ENCODE measurements at regions not wholly inside any gene's neighbourhood (a gene's known extent, or its start where the extent isn't known, plus 50 kb on each side); places are given as distances from the start of the nearest gene placed in this dataset.
"Not testable (repeated sequence)": the region's sequence is repeated elsewhere in the genome, so short reads cannot be mapped to it uniquely, and the experiment has no call there.

DNA sequence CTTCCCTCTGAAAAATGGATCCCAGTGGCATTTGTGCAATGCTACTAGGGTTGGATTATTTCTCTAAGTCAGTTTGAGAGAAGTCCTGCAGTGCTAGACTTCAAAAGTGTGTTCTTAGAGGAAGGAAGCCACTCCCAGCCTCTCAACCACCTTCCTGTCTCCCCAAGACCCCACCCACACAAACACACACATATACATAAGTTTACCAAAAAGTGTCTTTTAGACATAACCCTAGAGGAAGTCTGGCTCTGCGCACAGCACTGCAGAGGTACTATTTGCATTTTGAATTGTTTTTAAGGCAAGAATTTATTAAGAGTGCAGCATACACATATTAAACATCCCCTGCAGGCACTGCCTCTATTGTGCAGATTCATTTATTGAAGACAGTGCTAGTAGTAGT is 127.3 kb downstream of the HHIPL2 start:
- intact Hi-C loops (cut with DNase I): no loop called here
- ATAC-seq (no peak), DNase-seq (ENCODE audit: low spot score) (no peak)

DNA sequence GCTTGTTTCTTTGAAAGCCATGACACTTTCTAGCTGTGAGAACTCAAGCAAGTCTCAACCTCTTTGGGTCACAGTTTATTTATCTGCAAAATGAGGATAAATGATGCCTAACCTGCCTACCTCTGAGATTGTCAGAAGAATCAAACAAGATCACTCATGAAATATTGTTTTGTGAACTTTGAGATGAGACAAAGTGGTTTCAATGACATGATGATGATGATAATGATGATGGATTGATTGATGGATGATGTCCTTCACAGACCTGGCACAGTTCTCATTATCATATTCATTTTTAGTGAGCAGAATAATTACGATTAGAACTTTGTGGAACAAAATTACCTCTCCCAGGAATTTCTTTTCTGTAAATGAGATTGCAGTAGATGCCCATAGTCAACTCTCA is 129.2 kb downstream of the HHIPL2 start:
- ATAC-seq (no peak), DNase-seq (ENCODE audit: low spot score) (no peak)
- intact Hi-C loops (cut with DNase I): no loop called here

DNA sequence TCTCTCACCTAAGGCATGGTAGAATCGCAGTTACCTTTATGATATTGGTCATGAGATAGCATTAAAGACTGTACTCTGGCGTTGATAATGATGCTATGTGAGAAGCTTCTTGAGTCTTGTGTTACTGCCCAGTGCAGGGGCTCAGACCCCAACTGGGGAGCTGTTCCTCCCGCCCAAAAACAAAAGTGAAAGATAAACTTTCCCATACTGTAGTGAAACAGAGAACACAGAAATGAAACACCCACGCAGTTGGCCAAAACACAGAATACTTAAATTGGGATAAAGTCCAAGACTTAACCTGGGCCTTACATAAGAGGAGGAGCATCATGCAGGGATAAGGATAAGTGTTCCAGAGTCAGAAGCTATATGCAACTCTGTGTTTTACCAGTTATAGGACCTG is 130.6 kb downstream of the HHIPL2 start:
- intact Hi-C loops (cut with DNase I): no loop called here
- ATAC-seq (no peak), DNase-seq (ENCODE audit: low spot score) (no peak)

DNA sequence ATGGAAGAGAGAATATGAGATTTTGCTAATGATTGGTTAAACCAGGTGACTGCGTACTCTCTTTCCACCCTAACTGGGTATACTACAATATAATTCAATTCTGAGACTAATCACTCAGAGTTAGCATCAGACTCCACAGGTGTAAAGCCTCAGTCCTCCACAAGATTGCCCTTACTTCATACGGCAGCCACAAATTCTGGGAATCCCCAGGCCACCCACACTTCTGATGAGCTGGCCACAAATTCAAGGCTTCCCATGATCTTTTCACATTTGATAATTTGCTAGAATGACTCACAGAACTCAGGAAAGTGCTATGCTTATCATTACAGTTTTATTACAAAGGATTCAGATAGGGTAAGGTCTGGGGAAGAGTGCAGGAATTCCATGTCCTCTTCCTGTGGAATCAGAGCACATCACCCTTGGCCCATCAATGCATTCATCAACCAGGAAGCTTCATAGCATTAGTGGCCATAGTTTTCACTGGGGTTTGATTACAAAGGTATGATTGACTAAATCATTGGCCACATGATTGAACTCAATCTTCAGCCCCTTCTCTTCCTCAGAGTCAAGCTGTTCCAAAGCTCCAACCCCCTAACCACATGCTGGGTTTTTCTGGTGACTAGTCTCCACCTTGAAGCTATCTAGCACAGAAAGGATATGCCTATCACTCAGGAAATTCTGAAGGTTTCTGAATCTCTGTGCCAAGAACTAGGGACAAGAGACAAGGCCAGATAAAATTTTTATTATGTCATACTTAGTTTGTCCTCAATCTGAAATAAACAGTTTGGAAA is 131.7 kb downstream of the HHIPL2 start:
- DNase-seq (ENCODE audit: low spot score) (no peak), ATAC-seq (no peak)
- intact Hi-C loops (cut with DNase I): no loop called here

- no peak for ATAC-seq
- intact Hi-C loops (cut with DNase I): no loop called here
- no peak for DNase-seq (ENCODE audit: low spot score)
Measured at GRCh38 chr1:222415441-222415840, 132.5 kb downstream of the HHIPL2 start.

- ATAC-seq: no peak
- intact Hi-C loops (cut with DNase I): no loop called here
- DNase-seq (ENCODE audit: low spot score): no peak
Measured at GRCh38 chr1:222413991-222414549, 133.8 kb downstream of the HHIPL2 start.

GRCh38 chr1:222413436-222413835 is 134.5 kb downstream of the HHIPL2 start:
- ATAC-seq (peak; percentile 52), DNase-seq (ENCODE audit: low spot score) (no peak)
- intact Hi-C loops (cut with DNase I): no loop called here

- no peak for ATAC-seq
- no peak for DNase-seq (ENCODE audit: low spot score)
- intact Hi-C loops (cut with DNase I): no loop called here
Measured at GRCh38 chr1:222404710-222405109, 143.2 kb downstream of the HHIPL2 start.

- intact Hi-C loops (cut with DNase I): no loop called here
- DNase-seq (ENCODE audit: low spot score) (no peak), ATAC-seq (no peak)
Measured at GRCh38 chr1:222399197-222399596, 148.7 kb downstream of the HHIPL2 start.

DNA sequence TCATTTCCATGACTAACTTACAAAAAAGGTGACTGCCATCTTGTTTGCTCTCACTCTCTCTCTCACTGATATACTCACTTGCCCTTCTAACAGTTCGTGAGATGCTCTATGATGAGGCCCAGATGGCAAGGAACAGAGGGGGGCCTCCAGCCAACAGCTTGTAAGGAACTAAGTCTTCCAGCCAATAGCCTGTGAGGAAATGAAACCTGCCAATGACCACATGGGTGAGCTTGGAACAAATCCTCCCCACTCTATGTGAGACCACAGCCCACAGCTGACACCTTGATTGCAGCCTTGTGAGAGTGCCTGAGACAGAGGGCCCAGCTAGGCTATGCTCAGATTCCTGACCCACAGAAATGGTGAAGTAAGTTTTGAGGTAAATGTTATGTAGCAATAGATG is 153.7 kb downstream of the HHIPL2 start:
- DNase-seq (ENCODE audit: low spot score) (no peak), ATAC-seq (no peak)
- intact Hi-C loops (cut with DNase I): no loop called here

DNA sequence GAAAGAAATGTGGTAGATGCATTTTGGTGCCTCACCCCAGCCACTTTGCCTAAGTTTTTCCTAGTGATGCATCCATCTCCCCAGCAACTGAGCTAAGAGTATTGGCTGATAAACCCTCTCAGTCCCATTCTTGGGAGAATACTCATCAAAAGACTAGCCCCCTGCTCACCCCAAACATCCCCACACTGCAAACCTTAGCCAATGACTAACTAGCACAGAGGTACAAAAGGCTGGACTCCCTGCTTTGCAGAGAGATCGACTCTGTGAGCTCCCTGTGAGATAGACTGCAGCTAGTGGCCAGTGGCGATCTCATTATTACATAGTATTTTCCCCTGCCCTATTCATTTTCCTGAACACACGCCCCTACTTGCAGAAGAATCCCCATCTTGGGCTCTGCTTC is 155.3 kb downstream of the HHIPL2 start:
- intact Hi-C loops (cut with DNase I): no loop called here
- ATAC-seq (no peak), DNase-seq (ENCODE audit: low spot score) (no peak)

DNA sequence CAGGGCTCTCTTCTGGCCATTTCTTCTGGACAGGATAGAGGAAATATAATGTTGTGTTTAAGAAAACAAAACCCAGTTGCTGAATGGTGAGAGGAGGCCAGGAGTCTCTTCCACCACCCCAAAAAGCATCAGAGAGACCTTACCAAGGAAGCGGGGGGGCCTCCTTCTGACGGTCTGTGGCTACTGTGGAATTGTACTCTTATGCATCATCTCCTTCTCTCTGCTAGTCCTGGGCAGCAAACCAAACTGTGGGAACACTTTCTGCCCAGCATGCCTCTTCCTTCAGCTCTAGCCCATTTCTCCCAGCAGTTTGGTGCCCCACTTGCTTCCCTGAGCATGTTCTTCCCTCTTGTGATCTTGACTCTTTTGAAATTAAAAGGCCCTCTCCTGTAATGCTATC is 157.7 kb downstream of the HHIPL2 start:
- DNase-seq (ENCODE audit: low spot score): no peak
- intact Hi-C loops (cut with DNase I): no loop called here

DNA sequence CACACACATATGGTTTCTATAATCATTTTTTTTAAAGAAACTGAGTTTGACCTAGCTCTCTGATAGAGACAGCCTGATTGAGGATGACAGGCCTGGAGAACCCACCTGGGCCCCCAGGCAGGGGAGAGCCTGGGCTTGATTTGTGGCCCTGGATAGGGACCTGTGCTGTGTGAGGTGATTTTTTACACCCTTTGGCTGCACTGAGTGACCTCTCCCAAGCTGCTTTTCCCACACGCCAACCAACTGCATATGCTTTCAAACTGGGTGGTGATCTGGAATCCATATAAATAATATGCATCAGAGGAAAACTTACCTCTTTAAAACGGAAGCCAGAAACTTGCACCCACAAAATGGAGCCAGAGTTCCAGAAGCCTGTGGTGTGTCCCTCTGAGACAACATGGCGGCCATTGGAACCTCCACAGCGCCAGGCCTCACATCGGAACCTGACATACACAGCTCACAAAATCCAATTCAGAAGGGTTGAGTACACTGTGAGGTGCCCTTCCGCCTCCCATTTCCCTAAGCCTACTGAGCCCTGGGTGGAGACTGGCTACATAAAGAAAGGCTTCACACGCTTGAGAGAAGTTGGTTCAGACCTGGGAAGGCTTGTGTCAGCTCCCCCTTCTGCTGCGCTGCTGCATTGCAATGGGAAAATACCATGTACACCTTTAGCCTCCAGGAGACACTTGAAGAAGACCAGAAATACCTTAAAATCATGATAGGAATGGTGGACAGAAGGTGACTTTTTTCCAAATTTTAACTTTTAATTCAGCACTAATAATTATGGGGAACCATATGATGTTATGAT is 160.7 kb downstream of the HHIPL2 start:
- ATAC-seq (no peak), DNase-seq (ENCODE audit: low spot score) (no peak)
- intact Hi-C loops (cut with DNase I): no loop called here

More for the DNA sequence above, 157.7 kb downstream of the HHIPL2 start:
- no peak for ATAC-seq

GRCh38 chr1:222385955-222386354 is 161.9 kb downstream of the HHIPL2 start:
- no peak for DNase-seq (ENCODE audit: low spot score)
- ATAC-seq: no peak
- intact Hi-C loops (cut with DNase I): no loop called here

DNA sequence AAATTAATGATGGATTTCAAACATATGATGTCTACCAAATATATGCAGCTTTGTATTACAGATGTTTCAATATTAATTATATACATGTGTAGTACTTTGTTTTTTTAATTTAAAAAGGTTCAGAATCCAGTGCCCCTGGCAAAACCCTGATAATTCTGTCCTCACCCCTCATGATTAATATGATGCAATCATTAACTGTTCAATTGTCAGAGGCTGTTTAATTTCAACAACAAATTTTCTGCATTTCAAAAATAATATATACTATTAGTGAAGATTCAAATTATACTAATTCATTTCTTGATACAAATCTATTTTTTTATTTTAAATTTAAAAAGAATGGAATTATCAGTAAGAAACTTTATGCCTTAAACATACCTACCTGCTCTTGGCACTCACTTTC is 162.6 kb downstream of the HHIPL2 start:
- intact Hi-C loops (cut with DNase I): no loop called here
- ATAC-seq (no peak), DNase-seq (ENCODE audit: low spot score) (no peak)

DNA sequence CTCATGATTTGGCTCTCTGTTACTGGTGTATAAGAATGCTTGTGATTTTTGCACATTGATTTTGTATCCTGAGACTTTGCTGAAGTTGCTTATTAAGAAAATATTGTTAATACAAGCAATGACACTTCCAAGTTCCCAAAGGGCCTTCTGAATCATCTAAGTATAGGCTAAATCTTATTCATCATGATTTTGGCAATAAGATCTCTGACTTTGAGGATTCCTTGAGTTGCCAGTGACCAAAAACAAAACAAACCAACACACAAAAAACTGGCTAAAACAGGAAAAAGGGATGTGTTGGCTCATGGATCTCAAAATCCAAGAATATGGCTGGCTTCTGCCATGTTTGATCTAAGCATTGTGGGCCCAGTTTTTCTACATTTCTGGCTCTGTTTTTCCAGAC is 163.4 kb downstream of the HHIPL2 start:
- ATAC-seq: no peak
- intact Hi-C loops (cut with DNase I): no loop called here
- DNase-seq (ENCODE audit: low spot score): no peak

- DNase-seq (ENCODE audit: low spot score): no peak
- ATAC-seq: no peak
- intact Hi-C loops (cut with DNase I): no loop called here
Measured at GRCh38 chr1:222382171-222382570, 165.7 kb downstream of the HHIPL2 start.

GRCh38 chr1:222377428-222378088 is 170.3 kb downstream of the HHIPL2 start:
- no peak for ATAC-seq
- intact Hi-C loops (cut with DNase I): no loop called here
- DNase-seq (ENCODE audit: low spot score): no peak

DNA sequence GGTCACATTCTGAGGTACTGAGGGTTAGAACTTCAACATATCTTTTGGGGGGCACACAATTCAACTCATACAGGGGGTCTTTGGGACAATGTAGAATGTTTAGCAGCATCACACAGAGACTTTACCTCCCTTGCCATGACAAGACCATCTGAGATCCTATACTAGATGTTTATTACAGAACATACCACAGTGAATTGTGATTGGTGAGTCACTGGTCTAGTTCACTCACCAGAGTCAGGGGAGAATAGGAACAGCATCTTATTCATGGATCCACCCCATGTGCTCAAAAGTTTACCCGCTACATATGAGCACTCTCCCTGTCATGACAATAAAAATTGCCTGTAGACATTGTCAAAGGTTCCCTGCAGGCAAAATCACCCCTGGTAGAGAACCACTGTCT is 171.1 kb downstream of the HHIPL2 start:
- intact Hi-C loops (cut with DNase I); DNase-seq (ENCODE audit: low spot score); ATAC-seq: not testable (repeated sequence)

GRCh38 chr1:222375701-222376100 is 172.2 kb downstream of the HHIPL2 start:
- intact Hi-C loops (cut with DNase I): no loop called here
- DNase-seq (ENCODE audit: low spot score): no peak
- no peak for ATAC-seq

Data from sciatic nerve (tissue), 2 donors.